GM19023 (cell line): ENCODE measurements at regions not wholly inside any gene's neighbourhood (a gene's known extent, or its start where the extent isn't known, plus 50 kb on each side); places are given as distances from the start of the nearest gene placed in this dataset.

Experiments used
- ATAC-seq: cut with Tn5 transposase; IDR thresholded peaks from one replicate; pipeline ENCODE4 v1.9.1; 2021; ENCODE audit warnings: mild to moderate bottlenecking, moderate library complexity; ENCODE audit not compliant: unreplicated experiment

DNA sequence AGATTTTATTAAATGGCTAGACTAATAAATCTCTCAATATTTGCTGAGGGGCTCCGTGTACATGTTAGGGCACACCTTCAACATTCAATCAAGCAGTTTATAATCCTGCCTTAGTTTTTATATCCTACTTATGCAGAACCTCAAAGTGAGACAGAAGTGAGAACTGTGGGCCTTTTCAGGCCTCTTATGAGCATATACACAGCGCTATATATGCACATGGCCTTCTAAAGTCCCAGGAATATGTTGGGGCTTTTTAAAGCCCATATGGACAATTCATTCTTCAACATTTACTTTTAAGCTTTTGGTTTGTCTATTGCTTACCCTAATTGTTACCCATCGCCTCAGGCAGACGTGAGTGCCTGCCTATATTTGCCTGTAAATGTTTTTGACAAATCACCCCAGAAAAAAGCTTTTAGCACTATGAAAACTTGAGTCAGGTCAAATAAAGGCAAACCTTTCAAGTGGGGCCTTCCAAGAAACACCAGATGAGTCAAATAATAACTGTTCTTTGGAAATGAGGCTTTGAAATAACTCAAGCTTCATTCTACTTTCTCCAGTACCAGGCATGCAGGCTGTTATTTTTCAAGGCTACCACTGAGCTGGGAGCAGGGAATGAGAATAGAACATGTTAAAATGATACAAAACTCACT lies 58.2 kb downstream of the ESM1 start:
- no peak for ATAC-seq

GRCh38 chr5:54924487-54924886 lies 60.9 kb downstream of the ESM1 start:
- no peak for ATAC-seq

DNA sequence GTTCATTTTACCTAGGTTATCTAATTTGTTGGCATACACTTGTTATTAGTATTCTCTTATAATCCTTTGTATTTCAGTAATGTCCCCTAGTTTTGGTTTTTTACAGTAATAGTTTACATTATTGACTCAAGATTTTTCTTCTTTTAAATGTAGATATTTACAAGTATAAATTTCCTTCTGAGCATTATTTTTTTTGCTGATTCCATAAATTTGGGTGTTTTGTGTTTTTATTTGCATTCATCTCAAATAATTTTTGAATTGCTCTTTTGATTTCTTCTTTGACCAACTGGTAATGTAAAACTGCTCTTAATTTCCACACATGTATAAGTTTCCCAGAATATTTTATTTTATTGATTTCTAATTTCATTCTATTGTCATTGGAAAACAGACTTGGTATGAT lies 68.1 kb downstream of the ESM1 start:
- no peak for ATAC-seq

- ATAC-seq = no peak
Measured at GRCh38 chr5:54915466-54916027, 69.8 kb downstream of the ESM1 start.

DNA sequence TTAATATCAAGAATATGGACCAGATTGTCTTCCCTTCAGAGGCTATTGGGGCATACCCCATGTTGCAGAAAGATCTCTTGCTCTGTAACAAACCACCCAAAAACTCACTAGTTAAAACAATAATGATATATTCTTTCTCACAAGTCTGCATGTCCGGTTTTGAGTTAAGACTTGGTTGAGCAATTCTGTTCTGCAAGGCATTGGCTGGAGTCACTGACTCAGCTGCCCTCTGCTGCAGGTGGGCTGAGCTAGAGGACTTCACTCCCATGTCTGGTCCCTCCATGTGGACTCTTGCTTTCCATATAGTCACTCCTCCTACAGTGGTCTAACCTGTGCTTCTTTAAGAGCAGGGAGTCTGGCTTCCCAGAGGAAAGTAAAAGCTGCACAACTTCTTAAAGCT lies 73.4 kb downstream of the ESM1 start:
- ATAC-seq = no peak

DNA sequence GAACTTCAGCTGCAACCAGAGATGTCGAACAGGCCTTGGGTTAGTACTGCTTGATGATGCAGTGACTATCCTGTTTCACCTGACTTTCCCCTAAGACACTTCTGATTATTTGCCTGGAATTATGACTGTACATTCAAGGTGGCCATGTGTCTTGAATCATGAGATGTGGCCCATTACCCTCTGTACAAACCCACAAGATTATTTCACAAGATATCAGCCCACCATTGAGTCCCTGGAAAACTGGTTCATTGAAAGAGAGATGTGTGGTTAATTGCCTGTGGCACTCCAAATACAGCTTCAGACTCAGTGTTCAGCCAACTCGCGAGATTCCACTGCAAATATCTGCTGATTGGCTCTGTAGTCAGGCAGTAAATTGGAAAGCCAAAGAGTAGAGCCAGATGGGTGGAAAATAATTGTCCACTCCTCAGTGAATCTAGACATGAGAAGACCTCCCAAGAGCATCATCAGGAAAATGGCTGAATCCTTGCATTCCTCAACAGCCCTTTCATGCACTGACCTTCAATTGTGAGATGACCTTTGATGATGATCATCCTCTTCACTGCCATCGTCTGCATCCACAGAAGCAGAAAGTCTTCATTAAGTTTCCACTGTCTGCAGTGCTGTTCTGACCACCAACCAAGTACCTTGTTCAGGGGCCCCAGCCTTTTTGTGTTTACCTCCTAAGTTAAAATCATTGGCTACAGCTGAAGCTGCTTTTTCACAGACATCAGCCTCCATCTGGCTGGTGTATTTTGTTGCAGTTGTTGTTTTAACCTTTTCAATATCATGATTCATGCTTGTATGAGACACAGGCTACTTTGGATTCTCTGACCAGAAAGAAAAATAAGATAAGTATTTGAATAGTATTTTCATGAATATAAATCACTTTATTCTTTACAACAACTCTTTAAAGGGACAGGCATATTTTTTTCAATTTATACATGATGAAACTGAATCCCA lies 75.2 kb downstream of the ESM1 start:
- no peak for ATAC-seq

GRCh38 chr5:54908774-54909525 lies 76.4 kb downstream of the ESM1 start:
- no peak for ATAC-seq

DNA sequence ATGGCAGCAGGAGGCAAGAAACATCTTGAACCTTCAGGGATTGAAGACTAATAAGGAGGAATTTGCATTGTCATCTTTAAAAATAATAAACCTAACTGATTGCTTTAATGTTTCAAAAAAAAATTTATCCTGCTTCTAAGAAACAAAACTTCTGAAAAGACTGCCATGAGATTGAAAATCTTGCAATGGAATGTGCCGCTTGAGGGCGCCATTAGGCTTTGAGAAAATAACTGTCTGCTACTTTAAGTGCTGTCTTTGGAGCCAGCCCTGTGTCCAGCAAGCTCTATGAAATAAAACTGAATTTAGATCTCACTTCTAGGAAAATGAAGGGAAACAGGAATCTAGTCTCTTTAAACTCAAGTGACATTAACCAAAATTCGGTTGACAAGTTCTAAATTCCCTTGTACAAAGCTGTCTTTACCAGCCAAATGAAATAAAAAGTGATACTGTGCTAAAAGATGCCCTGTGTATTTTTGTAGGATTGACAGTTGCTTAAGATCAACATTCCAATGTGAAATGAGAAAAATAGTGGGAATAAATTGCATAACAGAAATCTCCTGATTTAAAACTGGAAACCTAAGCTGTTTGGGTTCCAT lies 79.4 kb downstream of the ESM1 start:
- ATAC-seq = no peak

- no peak for ATAC-seq
Measured at GRCh38 chr5:54905246-54905795, 80.1 kb downstream of the ESM1 start.

DNA sequence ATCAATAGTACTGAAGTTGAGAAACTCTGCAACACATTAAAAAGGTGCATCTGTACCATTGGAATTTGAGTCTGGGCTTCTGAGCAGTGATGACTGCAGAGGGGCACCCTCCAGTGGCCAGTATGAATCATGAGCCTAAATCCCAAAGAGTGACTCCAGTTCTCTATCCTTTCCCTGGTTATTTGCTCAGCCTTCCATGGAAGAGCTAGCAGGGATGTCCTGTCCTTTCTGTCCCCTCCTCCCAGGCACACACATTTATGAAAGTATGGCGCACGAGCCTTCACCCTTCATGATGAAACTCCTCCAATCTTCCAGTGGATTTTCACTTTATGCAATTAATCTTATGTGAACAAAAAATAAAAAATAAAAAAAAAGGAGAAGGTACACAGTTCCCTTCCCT lies 81.0 kb downstream of the ESM1 start:
- no peak for ATAC-seq

- ATAC-seq = peak; percentile 99
Measured at GRCh38 chr5:54902791-54903473, 82.5 kb downstream of the ESM1 start.

DNA sequence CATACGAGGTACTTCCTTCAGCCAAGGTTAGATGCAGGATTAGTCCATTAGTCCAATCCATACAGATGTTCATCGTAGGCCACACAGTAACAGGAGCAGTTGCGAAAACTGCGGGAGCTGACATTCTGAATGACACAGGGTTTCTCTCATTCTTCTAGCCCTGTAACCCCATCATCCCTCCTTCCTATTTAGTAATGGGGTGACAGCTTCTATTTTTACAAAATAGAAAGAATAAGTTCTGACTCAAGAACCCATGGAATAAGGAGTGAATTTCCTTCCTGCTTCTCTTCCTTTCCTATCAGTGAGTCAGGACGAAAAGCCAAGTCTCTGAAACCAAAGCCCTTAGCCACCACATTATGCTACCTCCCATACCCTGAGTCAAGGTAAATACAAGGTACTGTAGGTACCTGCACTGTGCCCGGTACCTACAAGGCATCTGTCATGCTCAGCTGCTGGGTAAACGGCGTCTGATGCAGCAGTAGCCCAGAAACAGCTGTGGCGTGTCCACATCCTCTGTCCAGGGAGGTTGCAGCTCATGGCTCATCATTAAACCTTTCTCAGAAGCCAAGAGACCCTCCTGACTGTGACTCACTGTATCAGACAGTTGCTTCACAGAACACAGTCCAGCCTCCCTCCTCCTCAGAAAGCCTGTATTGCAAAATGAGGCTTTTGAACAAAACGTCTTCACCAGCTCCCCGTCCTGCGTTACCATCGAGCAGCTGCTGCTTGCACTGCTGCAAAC lies 84.2 kb downstream of the ESM1 start:
- no peak for ATAC-seq

- no peak for ATAC-seq
Measured at GRCh38 chr5:54897001-54897400, 88.4 kb downstream of the ESM1 start.

GRCh38 chr5:54895816-54896341 lies 89.5 kb downstream of the ESM1 start:
- no peak for ATAC-seq

GRCh38 chr5:54894957-54895815 lies 90.2 kb downstream of the ESM1 start:
- ATAC-seq = no peak

DNA sequence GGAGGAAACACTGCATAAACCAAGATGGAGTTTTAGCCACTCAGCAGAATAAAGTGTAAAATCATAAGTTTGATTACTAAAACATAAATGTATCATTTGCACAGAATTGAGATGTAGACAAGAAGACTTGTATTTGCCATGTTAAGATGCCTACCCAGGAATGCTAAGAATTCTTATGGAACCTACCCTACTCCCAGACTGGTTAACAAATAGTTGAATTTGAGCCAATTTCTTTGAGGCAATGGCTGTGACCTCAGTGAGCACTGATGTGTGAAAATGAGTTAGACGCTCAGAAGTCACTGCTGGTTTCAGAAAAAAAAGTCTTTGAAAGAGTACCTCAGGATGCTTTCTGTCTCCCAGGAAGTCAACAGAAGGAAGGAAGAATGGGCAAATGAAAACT lies 95.6 kb downstream of the ESM1 start:
- no peak for ATAC-seq

DNA sequence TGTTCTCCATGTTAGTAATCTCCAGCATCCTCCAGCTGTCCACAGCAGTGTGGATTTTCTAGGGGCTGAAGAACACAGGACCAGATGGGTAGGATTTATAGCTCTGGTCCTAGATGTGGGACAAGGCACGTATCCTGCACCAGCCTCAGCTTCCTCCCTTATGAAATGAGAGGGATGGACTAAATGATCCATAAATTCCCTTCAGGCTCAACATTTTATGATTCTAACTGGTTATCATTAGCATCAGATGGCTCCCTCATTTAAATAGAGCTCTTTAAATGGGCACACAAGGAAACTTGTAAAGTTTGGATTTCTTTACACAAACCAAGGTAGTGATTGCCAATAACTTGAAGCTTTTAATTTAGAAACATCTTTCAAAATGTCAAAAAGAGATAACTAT lies 97.7 kb downstream of the ESM1 start:
- ATAC-seq = no peak

DNA sequence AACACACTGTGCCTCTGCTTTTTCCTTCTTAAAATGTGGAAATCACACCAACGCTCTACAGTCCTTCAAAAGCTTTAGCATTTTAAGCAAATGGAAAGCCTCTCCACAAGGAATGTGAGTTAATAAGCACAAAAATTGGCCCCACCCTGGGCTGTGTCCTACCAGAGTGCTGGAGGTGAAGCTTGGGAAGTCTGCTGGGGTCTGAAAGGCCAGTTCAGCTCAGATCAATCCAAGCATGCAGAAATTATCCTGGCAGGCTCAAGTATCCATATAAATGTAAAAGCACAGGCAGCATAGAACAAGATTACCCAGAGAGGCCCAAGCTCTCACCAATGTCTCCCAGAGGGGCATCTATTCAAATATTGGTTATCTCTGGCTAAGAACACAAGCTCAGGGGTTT lies 98.5 kb downstream of the ESM1 start:
- no peak for ATAC-seq
